HG02642 (cell line): ENCODE measurements at regions not wholly inside any gene's neighbourhood (a gene's known extent, or its start where the extent isn't known, plus 50 kb on each side); places are given as distances from the start of the nearest gene placed in this dataset.

Experiments
- ATAC-seq: cut with Tn5 transposase; IDR thresholded peaks from one replicate; pipeline ENCODE4 v1.9.1; 2021; ENCODE audit warnings: mild to moderate bottlenecking; ENCODE audit not compliant: unreplicated experiment, poor library complexity

DNA sequence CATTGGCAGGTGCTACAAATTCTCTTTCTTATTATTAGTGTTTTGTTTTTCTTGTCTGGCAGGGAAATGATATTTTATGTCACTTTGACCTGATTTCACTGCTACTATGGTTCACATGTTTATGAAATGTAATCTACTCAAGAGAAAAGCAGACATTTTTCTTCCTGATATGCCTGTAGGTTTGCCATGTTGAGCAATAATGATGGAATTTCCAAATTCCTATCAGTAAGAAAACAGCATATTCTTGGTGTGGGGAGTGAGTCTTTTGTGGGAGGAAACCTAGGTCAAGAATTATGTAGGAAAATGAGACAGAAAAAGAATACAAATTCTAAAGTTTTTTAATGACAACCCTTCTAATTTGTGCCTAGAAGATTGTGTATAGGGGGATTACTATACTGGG lies 356.4 kb downstream of the SLC4A3 start:
- no peak for ATAC-seq

DNA sequence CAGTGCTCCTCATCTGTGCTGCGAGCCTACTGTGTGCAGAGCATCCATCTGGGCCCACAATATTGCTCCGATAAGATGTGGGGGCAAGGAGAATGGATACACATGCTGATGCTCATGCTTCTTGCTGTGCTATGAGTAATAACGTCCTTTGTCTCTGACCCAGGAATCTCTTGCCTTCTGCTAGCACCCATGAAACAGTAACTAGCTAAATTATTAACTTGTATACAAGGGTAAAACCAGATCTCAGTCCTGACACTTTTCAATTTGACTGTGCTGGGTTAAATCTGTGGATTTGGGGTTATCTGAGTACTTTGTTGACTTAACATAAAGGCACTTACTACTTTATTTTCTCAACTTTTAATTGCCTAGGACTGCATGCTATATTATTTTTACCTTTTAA lies 357.6 kb downstream of the SLC4A3 start:
- no peak for ATAC-seq

DNA sequence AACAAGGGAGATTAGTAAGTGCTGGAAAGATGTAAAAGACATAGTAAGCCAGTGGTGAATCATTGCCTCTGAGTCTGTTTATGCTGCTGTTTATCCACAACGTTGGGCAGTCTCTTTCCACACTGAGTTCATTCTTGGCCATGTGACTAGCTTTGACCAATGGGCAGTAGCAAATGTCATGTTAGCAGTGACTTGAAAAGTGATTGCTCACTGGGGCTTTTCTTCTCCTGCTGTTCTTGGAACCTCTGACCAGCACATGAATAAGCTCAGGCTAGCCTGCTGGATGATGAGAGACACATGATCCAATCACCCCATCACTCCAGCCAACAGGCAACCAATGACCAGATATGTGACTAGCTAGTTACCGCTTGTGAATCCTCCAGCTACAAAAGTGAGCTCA lies 360.4 kb downstream of the SLC4A3 start:
- ATAC-seq, result no peak

- ATAC-seq, result no peak
Measured at GRCh38 chr2:219989744-219990143, 362.3 kb downstream of the SLC4A3 start.

- no peak for ATAC-seq
Measured at GRCh38 chr2:219991116-219991515, 363.7 kb downstream of the SLC4A3 start.

- no peak for ATAC-seq
Measured at GRCh38 chr2:219995399-219995798, 368.0 kb downstream of the SLC4A3 start.

DNA sequence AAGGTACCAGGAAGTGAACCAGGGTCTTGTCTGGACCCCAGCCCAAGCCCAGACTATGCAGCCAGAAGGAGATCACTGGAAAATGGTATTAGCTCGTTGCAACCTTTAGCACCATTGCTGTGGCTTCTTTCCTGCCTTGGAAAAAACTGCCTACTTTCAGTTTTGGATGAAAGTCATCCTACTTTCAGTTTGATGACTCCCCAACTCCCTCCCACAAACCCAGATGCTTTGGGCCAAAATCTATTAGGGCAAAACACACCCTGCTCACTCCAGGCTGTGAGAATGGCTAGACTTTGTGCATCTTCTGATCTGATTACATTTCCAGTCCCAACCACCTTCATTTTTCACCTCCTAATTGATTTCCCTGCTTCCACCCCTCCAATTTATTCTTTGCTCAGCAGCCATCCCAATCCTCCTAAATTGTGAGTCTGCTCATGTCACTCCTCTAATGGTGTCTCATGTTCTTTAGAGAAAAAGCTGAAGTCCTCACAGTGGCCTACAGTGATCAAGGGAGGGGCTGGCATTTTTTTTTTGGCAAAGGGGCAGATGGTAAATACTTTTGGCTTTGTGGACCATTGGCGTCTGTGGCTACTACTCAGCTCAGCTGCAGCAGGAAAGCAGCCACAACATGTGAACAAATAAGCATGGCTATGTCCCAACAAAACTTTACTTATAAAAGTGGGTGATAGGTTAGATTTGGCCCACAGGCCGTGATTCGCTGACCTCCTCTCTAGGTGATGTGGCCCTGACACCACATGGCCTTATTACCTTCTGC lies 368.7 kb downstream of the SLC4A3 start:
- ATAC-seq, result no peak

DNA sequence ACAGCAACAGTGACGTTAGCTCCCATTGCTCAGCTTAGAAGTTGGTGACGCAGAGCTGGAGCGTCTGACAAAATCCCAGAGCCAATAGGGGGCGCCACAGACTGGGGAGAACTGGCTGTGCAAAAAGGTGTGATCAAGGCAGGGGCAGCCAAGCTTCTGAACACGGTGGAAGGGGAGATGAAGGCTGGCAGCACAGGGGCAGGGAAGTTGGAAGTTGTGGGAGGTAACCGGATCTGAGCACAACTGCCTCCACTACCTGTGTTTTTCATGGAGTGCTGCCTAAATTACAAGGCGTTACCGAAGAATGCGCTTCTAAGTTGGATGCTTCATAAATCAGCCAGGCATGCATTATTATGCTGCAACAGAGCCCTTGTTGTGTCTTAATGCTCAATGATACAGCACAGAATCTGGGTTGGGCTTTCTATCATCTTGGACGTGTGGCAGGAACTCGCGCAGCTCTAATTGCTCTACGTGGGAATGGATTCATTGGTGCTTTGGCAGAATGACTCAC lies 370.0 kb downstream of the SLC4A3 start:
- no peak for ATAC-seq

- no peak for ATAC-seq
Measured at GRCh38 chr2:219998107-219998506, 370.7 kb downstream of the SLC4A3 start.

DNA sequence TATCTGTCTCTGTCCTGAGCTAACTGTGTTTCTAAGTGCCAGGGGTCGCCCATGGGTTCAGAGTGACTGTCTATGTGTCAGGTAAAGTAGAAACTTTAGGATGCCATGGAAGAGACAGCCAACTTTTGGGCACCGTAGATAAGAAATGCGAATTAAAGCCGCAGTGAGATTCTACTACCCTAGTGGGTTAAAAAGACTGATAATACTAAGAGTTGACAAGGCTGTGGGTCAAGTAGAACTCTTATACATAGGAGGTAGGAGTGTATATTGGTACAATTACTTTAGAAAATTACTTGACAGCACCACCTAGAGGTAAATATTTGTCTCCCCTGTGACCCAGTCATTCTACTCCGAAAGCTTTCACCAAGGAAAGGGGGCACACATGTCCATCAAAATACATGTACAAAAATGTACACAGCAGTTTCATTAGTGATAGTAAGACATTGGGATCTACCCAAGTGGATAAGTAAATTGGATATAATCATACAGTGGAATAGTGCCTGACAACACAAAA lies 371.3 kb downstream of the SLC4A3 start:
- ATAC-seq, result no peak

DNA sequence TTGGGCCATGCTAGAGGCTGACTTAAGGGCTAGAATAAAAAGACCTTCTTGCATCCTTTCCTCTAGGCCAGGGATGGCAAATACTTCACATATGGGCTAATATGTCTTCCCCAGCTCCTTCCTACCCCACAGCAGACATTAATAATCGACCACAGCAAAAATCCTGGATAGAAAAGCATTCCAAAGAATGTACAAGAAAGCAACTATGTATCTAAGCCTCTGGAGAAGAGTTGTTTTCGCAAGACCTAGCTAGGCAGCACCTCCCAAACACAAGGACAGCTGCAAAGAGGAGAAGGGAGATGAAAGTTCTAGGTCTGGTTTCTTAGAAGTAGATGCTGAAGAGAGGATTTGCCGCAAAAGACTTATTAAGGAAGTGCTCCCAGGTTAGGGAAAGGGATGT lies 372.6 kb downstream of the SLC4A3 start:
- ATAC-seq, result no peak

- no peak for ATAC-seq
Measured at GRCh38 chr2:220000586-220000985, 373.2 kb downstream of the SLC4A3 start.

GRCh38 chr2:220001751-220002150 lies 374.3 kb downstream of the SLC4A3 start:
- no peak for ATAC-seq

- no peak for ATAC-seq
Measured at GRCh38 chr2:220002251-220002650, 374.8 kb downstream of the SLC4A3 start.

DNA sequence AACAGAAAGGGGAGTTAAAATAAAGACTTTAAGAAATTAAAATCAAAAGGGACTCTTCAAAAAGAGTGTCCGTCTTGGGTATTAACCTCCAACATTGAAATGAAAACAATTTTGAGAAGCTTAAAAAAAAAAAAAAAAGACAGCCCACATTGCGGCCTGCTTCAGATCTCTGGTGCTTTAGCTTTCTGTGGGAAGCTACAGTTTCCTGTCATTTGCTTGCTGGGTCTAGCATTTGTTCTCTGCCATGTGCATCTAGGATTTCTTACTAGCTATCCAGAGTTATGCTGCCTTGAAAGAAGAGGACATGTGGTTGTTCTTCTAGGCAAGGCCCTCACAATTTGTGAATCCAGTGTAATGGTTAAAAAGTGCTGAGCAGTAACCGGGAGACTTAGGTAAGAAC lies 375.3 kb downstream of the SLC4A3 start:
- no peak for ATAC-seq

GRCh38 chr2:220005362-220005761 lies 377.9 kb downstream of the SLC4A3 start:
- ATAC-seq, result no peak

DNA sequence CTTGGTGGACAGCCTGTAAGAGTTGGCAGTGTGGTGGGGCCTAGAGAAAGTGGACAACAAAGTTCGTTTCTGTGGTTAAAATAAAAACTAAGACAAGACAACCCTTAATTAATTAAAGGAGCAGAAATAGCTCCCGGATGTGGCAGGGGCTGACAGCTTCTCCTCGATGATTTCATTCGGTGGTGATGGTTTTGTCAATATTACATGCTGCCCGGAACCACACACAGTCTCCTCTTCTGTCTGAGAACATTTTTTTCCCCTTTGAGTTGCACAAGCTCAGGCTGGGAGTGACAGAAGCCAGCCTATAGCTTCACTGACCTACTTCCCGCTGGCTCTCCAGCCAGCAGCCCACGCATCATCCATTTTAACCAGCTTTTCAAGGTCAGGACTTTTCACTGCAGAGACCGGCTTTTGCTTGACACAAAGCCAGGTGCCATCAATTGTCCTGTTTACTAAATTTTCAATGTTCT lies 378.8 kb downstream of the SLC4A3 start:
- no peak for ATAC-seq

- ATAC-seq, result no peak
Measured at GRCh38 chr2:220011859-220012258, 384.4 kb downstream of the SLC4A3 start.

- ATAC-seq, result no peak
Measured at GRCh38 chr2:220014961-220015360, 387.5 kb downstream of the SLC4A3 start.

GRCh38 chr2:220015576-220015975 lies 388.1 kb downstream of the SLC4A3 start:
- no peak for ATAC-seq

DNA sequence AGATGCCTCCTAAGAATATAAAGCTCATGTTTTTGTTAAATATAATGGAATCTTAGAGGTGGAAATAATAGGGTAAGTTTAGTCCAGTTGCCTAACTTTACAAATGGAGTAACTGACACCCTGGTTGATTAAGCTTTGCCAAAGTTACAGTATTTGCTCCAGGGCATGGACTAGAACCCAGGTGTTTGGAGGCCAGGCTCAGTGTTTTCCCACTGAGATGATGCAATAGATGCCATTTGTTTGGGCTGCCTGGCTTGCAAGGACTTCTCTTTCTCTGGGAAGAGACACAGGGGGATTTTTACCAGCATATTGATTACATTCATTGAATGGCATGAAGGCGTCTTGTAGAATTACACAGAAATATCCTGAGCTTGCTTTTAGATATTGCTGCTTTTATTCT lies 397.8 kb downstream of the SLC4A3 start:
- ATAC-seq, result no peak

- no peak for ATAC-seq
Measured at GRCh38 chr2:220029013-220029412, 401.6 kb downstream of the SLC4A3 start.
